HepG2 (cell line): ENCODE measurements at regions not wholly inside any gene's neighbourhood (a gene's known extent, or its start where the extent isn't known, plus 50 kb on each side); places are given as distances from the start of the nearest gene placed in this dataset.

Experiments used
- ATAC-seq: fragments of 200-7000 bp; cut with Tn5 transposase; 3 replicates; pipeline ENCODE4 v1.9.1; 2020; ENCODE audit warnings: mild to moderate bottlenecking, moderate library complexity
- BruUV-seq: library from RNA; stranded (reverse); fragments of 400-500 nt; replicated peaks from 2 replicates; lab custom pipeline; 2021; lab: Mats Ljungman, UMichigan
- CTCF ChIA-PET: fragments of 300-600 bp; formaldehyde crosslinking; extraction: SDS; loops from one replicate; lab custom pipeline; 2021; ENCODE audit warnings: low total read pairs, inconsistent platforms, low intra/inter-chr PET ratio; lab: Yijun Ruan, JAX
- POLR2A ChIA-PET: fragments of 350-600 bp; sonication (Branson Sonifier 250); formaldehyde crosslinking; loops from one replicate; lab custom pipeline; 2020; ENCODE audit warnings: antibody characterized with exemption, inconsistent platforms; lab: Yijun Ruan, JAX
- DNase-seq: peaks from one replicate; pipeline ENCODE4 v3.0.0-alpha.2; 2015; ENCODE audit warnings: low spot score
- FAIRE-seq: peaks from 3 replicates; lab custom pipeline; 2011; peaks lifted over from hg19 to GRCh38; lab: Jason Lieb, UNC
- H2AFZ ChIP-seq: one replicate; pipeline ENCODE4 v1.6.1; 2011; ENCODE audit warnings: low read length, inconsistent platforms
- H3K27ac ChIP-seq: fragments of 300-600 bp; 3 replicates; pipeline ENCODE4 v1.8.0; 2011; ENCODE audit warnings: mixed run types, mild to moderate bottlenecking, mixed read lengths, low read length, inconsistent platforms; ENCODE audit not compliant: insufficient read depth; ENCODE audit errors: extremely low read length
- H3K27me3 ChIP-seq, 2 experiments: fragments of 200-600 bp in 1 of 2; 2 replicates in 1 of 2; 3 replicates in 1 of 2; pipeline versions ENCODE4 v1.6.0 to v1.8.0; 2011; ENCODE audit warnings: low read length in 2 of 2, mild to moderate bottlenecking in 2 of 2, moderate library complexity in 2 of 2, inconsistent platforms in 1 of 2; ENCODE audit not compliant: insufficient read depth in 2 of 2, control insufficient read depth in 1 of 2
- H3K36me3 ChIP-seq, 2 experiments: fragments of 200-600 bp in 1 of 2; replicated peaks in 1 of 2; 2 replicates in 1 of 2; 3 replicates in 1 of 2; pipeline versions ENCODE4 v1.5.1 to v1.8.0; 2011; ENCODE audit warnings: low read length in 2 of 2, inconsistent platforms in 1 of 2; ENCODE audit not compliant: insufficient read depth in 2 of 2, control insufficient read depth in 1 of 2
- H3K4me1 ChIP-seq: 2 replicates; pipeline ENCODE4 v1.5.1; 2012; ENCODE audit warnings: low read length, inconsistent platforms; ENCODE audit not compliant: insufficient read depth
- H3K4me2 ChIP-seq: 2 replicates; pipeline ENCODE4 v1.6.0; 2011; ENCODE audit warnings: low read depth, low read length, inconsistent platforms
- H3K4me3 ChIP-seq, 3 experiments: fragments of 200-600 bp in 1 of 3; sonication (generic), shearing (Covaris generic) in 1 of 3; replicated peaks in 1 of 3; 2 replicates each; pipeline ENCODE4 v1.5.1; 2011 to 2016; ENCODE audit warnings: low read length in 3 of 3, inconsistent platforms in 2 of 3, low read depth in 2 of 3, mild to moderate bottlenecking in 2 of 3, control low read depth in 1 of 3, mixed read lengths in 1 of 3; ENCODE audit not compliant: insufficient read depth in 1 of 3
- H3K79me2 ChIP-seq: one replicate; pipeline ENCODE4 v1.6.1; 2011; ENCODE audit warnings: low read length, inconsistent platforms; ENCODE audit not compliant: insufficient read depth
- H3K9ac ChIP-seq: 2 replicates; pipeline ENCODE4 v1.6.0; 2011; ENCODE audit warnings: mild to moderate bottlenecking, low read depth, low read length, inconsistent platforms; ENCODE audit not compliant: insufficient read depth
- H3K9me3 ChIP-seq: 2 replicates; pipeline ENCODE4 v1.5.1; 2012; ENCODE audit warnings: mild to moderate bottlenecking, low read length
- H4K20me1 ChIP-seq: 2 replicates; pipeline ENCODE4 v1.6.0; 2011; ENCODE audit warnings: inconsistent platforms, mild to moderate bottlenecking, low read length, moderate library complexity; ENCODE audit not compliant: insufficient read depth
- ARID4A ChIP-seq: sonication (generic); formaldehyde crosslinking; IDR thresholded peaks from 2 replicates; pipeline ENCODE4 v1.5.0; 2020; ENCODE audit warnings: mild to moderate bottlenecking, missing genetic modification reagents, borderline replicate concordance
- BRD4 ChIP-seq: sonication (generic); formaldehyde crosslinking; IDR thresholded peaks from 2 replicates; pipeline ENCODE4 v1.4.0; 2020; ENCODE audit warnings: missing genetic modification reagents
- ELF3 ChIP-seq: IDR thresholded peaks from 2 replicates; pipeline ENCODE4 v1.6.1; 2016; ENCODE audit warnings: missing genetic modification reagents, missing compliant biosample characterization
- ETV5 ChIP-seq: IDR thresholded peaks from 2 replicates; pipeline ENCODE4 v1.6.1; 2018; ENCODE audit warnings: missing biosample characterization, missing genetic modification reagents, inconsistent platforms, borderline replicate concordance
- FOSL2 ChIP-seq: sonication (generic); formaldehyde crosslinking; IDR thresholded peaks from 2 replicates; pipeline ENCODE4 v1.4.0; 2020; ENCODE audit warnings: missing genetic modification reagents
- GABPA ChIP-seq, 2 experiments: IDR thresholded peaks; 2 replicates each; pipeline ENCODE4 v1.6.1; 2011 to 2016; ENCODE audit warnings: low read depth in 2 of 2, low read length in 1 of 2, missing biosample characterization in 1 of 2, missing genetic modification characterization in 1 of 2
- IRF1 ChIP-seq: sonication (generic); formaldehyde crosslinking; IDR thresholded peaks from 2 replicates; pipeline ENCODE4 v1.4.0; 2020; ENCODE audit warnings: low read depth, mild to moderate bottlenecking, missing genetic modification reagents
- MAZ ChIP-seq, 2 experiments: sonication (generic) in 1 of 2; formaldehyde crosslinking in 1 of 2; IDR thresholded peaks; 2 replicates each; pipeline versions ENCODE4 v1.5.0 to v1.6.1; 2012 to 2020; ENCODE audit warnings: low read depth in 2 of 2, mild to moderate bottlenecking in 2 of 2, borderline replicate concordance in 1 of 2, improper control_type of control experiment in 1 of 2, low read length in 1 of 2, missing genetic modification reagents in 1 of 2, moderate library complexity in 1 of 2
- POGK ChIP-seq: sonication (generic); formaldehyde crosslinking; conservative IDR thresholded peaks from 2 replicates; pipeline ENCODE4 v1.8.0; 2022; ENCODE audit warnings: mild to moderate bottlenecking, moderate library complexity, missing genetic modification reagents
- ZMAT3 ChIP-seq: sonication (generic); formaldehyde crosslinking; conservative IDR thresholded peaks from 2 replicates; pipeline ENCODE4 v1.7.0; 2021; ENCODE audit warnings: missing genetic modification reagents
- ZNF24 ChIP-seq: fragments of 450-650 bp; IDR thresholded peaks from 2 replicates; pipeline ENCODE4 v1.6.1; 2017; ENCODE audit warnings: antibody characterized with exemption, mild to moderate bottlenecking
- WGBS: methylation state at CpG from one replicate; pipeline ENCODE4 v1.1.6; 2017; ENCODE audit warnings: low lambda C conversion rate; 5-methylcytosine and 5-hydroxymethylcytosine counted together
- in situ Hi-C: cut with HindIII; loops from 2 replicates; pipeline ENCODE4 v1.10.0; 2017; ENCODE audit warnings: low pct_unique_long_range_greater_than_20kb; ENCODE audit not compliant: extremely low pct_ligation_motif_present
- intact Hi-C: fragments of 100-400 bp; cut with micrococcal nuclease; formaldehyde crosslinking; loops from one replicate; pipeline ENCODE4 v1.10.0; 2022; ENCODE audit not compliant: unreplicated experiment
- TF ChIP-seq, protein P1 (sequence below): sonication (generic); formaldehyde crosslinking; IDR thresholded peaks from 2 replicates; pipeline ENCODE4 v1.4.0; 2020; ENCODE audit warnings: low read depth, mild to moderate bottlenecking, missing genetic modification reagents
- TF ChIP-seq, protein P2 (sequence below): conservative IDR thresholded peaks from 2 replicates; pipeline ENCODE4 v1.6.1; 2018; ENCODE audit warnings: missing genetic modification reagents

DNA sequence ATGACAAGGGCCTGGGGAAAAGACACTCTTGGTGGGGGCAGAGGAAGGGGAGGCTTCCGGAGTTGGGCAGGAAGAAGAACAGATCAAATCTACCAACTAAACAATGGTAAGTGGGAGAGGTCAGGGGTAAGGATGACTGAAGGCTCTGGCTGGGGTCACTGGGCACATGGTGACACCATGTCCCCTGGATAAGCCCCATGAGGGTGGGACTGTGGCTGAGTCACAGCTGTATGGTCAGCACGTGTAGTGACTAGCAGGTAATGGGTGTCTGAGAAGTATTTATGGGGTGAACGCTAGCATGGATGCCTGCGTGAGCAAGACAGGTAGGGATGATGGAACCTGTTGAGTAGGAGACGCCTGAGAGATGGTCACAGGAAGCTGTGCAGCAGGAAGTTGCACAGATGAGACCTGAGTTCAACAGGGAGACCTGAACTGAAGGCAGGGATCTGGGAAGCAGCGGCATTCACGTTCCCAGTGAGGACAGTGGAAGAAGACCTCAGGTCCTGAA, 64.5 kb upstream of the SNX9 start:
- Histone ChIP-seq H3K4me3 (no peak overlapping the region; a peak in 1 of 6 replicates), H3K36me3 (no peaks in the 10 kb centered on the region), H2AFZ (peak overlapping the region; percentile 18), H3K27me3 (peaks cover 0 to 2% of the 10 kb centered on the region in 2 experiments; a peak in 2 of 5 replicates), H3K4me2 (peak overlapping the region; percentile 45), H3K4me1 (peaks cover 74% of the 10 kb centered on the region), H3K9ac (no peak overlapping the region; the same call in 1 of the 2 replicates), H4K20me1 (no peaks in the 10 kb centered on the region), H3K27ac (no peak overlapping the region), H3K9me3 (peaks cover 2% of the 10 kb centered on the region; the same call in 1 of the 2 replicates), H3K79me2 (no peaks in the 10 kb centered on the region)
- ATAC-seq: no peak
- BruUV-seq: no TSS peak
- 29% methylated on average over 7 of the region's 7 CpGs for WGBS
- intact Hi-C loops: loop anchor here (5.0 kb wide), 3 partner anchors 41 to 194 kb away; partner anchors contain the start of gene SNX9
- no peak for DNase-seq
- no peak for FAIRE-seq
- CTCF ChIA-PET: no interaction called here
- POLR2A ChIA-PET: no interaction called here
- in situ Hi-C loops: loop anchor here (5.0 kb wide), 2 partner anchors 114 to 189 kb away; no protein-coding TSS in a partner anchor
- peak; percentile 66 for TF ChIP-seq FOSL2 (CRISPR knock-in tag)
- no peak for TF ChIP-seq POGK (CRISPR knock-in tag)
- TF ChIP-seq, protein P1, sequence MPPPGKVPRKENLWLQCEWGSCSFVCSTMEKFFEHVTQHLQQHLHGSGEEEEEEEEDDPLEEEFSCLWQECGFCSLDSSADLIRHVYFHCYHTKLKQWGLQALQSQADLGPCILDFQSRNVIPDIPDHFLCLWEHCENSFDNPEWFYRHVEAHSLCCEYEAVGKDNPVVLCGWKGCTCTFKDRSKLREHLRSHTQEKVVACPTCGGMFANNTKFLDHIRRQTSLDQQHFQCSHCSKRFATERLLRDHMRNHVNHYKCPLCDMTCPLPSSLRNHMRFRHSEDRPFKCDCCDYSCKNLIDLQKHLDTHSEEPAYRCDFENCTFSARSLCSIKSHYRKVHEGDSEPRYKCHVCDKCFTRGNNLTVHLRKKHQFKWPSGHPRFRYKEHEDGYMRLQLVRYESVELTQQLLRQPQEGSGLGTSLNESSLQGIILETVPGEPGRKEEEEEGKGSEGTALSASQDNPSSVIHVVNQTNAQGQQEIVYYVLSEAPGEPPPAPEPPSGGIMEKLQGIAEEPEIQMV (CRISPR knock-in tag): no peak
- no peak for TF ChIP-seq ELF3 (CRISPR knock-in tag)
- 0 out of 2 replicates have a peak, but pooled peaks have one; percentile 20 for TF ChIP-seq ARID4A (CRISPR knock-in tag)
- TF ChIP-seq ZMAT3: no peak
- TF ChIP-seq, protein P2, sequence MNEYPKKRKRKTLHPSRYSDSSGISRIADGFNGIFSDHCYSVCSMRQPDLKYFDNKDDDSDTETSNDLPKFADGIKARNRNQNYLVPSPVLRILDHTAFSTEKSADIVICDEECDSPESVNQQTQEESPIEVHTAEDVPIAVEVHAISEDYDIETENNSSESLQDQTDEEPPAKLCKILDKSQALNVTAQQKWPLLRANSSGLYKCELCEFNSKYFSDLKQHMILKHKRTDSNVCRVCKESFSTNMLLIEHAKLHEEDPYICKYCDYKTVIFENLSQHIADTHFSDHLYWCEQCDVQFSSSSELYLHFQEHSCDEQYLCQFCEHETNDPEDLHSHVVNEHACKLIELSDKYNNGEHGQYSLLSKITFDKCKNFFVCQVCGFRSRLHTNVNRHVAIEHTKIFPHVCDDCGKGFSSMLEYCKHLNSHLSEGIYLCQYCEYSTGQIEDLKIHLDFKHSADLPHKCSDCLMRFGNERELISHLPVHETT: no peak
- no peak for TF ChIP-seq BRD4 (CRISPR knock-in tag)
- no peak for TF ChIP-seq GABPA (IDR thresholded peaks at IDR 0.05; ENCODE audit: low read depth, low read length)
- TF ChIP-seq GABPA (CRISPR knock-in tag; IDR thresholded peaks at IDR 0.05; ENCODE audit: low read depth): 0 out of 2 replicates have a peak, but pooled peaks have one; percentile 50
- no peak for TF ChIP-seq ZNF24
- no peak for TF ChIP-seq IRF1 (CRISPR knock-in tag)
- TF ChIP-seq ETV5 (CRISPR knock-in tag): peak; percentile 28; the same call in 1 of the 2 replicates
- no peak for TF ChIP-seq MAZ (IDR thresholded peaks at IDR 0.05; ENCODE audit: borderline replicate concordance, low read depth, low read length)
- no peak for TF ChIP-seq MAZ (CRISPR knock-in tag; IDR thresholded peaks at IDR 0.05; ENCODE audit: low read depth)
